Heart left ventricle (tissue), 13 donors: ENCODE measurements at regions not wholly inside any gene's neighbourhood (a gene's known extent, or its start where the extent isn't known, plus 50 kb on each side); places are given as distances from the start of the nearest gene placed in this dataset.

Experiments
- POLR2A ChIP-seq, 2 donors: fragments of 450-650 bp; IDR thresholded peaks; one replicate each; pipeline ENCODE4 v1.6.1; 2017; ENCODE audit warnings: antibody characterized with exemption in 2 of 2, mild to moderate bottlenecking in 2 of 2, moderate library complexity in 2 of 2
- TF ChIP-seq, protein P1 (sequence below), 12 donors: fragments of 200-600 bp; sonication (generic) in 4 of 12; IDR thresholded peaks; one replicate each; pipeline versions ENCODE4 v1.5.0 to v1.8.0; 2018 to 2022; ENCODE audit warnings: antibody characterized with exemption in 12 of 12, mild to moderate bottlenecking in 5 of 12
- donor health status: ischemic (EF 13 %, LVEDD 7.1; RV severe dilation, severe dysfunction).
- donor health status: DM: no; HTN: yes; CAD: no.
- donor health status: DM: no; HTN: no; CAD: no.
- donor health status: ischemic (EF 25% LVEDD 6.9; RV normal size, moderate dysfunction).
- donor health status: ischemic (EF 25% LVEDD 5.7; RV mildly dilated, moderate dysfunction).
- donor health status: ischemic (EF 35%, LVEDD 5.7; RV mildly dilated, moderate dysfunction).
- donor health status: nonischemic (EF 11% LVEDD 7.7; RV severe dilation, severe dysfunction).
- donor health status: DM: yes; HTN: yes; CAD: no.
- donor health status: PGD.
- donor health status: ischemic (EF 29% LVEDD 5.4; RV normal size, mild dysfunction).
- donor health status: nonischemic (EF 23%, LVEDD 6.1; RV moderate dilation, normal function).

DNA sequence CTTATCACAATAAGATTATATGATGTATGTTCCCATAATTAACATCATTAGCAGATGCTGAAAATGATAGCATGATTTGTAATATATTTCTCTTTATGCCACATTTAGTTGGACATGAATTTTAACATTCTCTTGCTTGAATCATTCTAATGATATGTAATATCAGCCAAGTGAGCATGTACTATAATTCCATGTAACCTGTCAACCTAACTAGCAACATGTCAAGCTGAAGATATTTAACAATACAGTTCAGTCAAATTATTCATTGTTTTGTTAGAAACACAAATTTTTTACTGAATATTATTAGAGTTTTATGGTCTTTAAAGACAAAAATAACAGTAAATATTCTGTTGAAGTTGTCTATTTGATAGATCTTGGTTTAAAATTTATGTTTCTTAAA lies 920.4 kb upstream of the PCDH10 start:
- TF ChIP-seq, protein P1, sequence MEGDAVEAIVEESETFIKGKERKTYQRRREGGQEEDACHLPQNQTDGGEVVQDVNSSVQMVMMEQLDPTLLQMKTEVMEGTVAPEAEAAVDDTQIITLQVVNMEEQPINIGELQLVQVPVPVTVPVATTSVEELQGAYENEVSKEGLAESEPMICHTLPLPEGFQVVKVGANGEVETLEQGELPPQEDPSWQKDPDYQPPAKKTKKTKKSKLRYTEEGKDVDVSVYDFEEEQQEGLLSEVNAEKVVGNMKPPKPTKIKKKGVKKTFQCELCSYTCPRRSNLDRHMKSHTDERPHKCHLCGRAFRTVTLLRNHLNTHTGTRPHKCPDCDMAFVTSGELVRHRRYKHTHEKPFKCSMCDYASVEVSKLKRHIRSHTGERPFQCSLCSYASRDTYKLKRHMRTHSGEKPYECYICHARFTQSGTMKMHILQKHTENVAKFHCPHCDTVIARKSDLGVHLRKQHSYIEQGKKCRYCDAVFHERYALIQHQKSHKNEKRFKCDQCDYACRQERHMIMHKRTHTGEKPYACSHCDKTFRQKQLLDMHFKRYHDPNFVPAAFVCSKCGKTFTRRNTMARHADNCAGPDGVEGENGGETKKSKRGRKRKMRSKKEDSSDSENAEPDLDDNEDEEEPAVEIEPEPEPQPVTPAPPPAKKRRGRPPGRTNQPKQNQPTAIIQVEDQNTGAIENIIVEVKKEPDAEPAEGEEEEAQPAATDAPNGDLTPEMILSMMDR (IDR thresholded peaks at IDR 0.05), result no peak
- TF ChIP-seq POLR2A (IDR thresholded peaks at IDR 0.05), result no peak
